A549 (cell line): ENCODE measurements at regions not wholly inside any gene's neighbourhood (a gene's known extent, or its start where the extent isn't known, plus 50 kb on each side); places are given as distances from the start of the nearest gene placed in this dataset.

Source experiments
- CHD4 ChIP-seq: fragments of 200-600 bp; sonication (generic); IDR thresholded peaks from 2 replicates; pipeline ENCODE4 v1.6.1; 2016; ENCODE audit warnings: antibody characterized with exemption, mild to moderate bottlenecking, borderline replicate concordance
- ESRRA ChIP-seq: fragments of 150-350 bp; IDR thresholded peaks from 2 replicates; pipeline ENCODE4 v1.6.1; 2014; ENCODE audit warnings: mild to moderate bottlenecking, low read length, borderline replicate concordance
- HDAC2 ChIP-seq: fragments of 200-600 bp; sonication (generic); IDR thresholded peaks from 2 replicates; pipeline ENCODE4 v1.6.1; 2016
- KDM1A ChIP-seq: fragments of 200-600 bp; sonication (generic); IDR thresholded peaks from 2 replicates; pipeline ENCODE4 v1.6.1; 2016; ENCODE audit warnings: low read depth, mild to moderate bottlenecking
- KDM5A ChIP-seq: fragments of 200-600 bp; sonication (generic); IDR thresholded peaks from 2 replicates; pipeline ENCODE4 v1.6.1; 2016; ENCODE audit warnings: antibody characterized with exemption, mild to moderate bottlenecking
- POLR2A ChIP-seq: IDR thresholded peaks from 2 replicates; pipeline ENCODE4 v1.6.1; 2012; ENCODE audit warnings: mild to moderate bottlenecking, low read length
- TF ChIP-seq, protein P1 (sequence below): fragments of 200-600 bp; sonication (generic); IDR thresholded peaks from 2 replicates; pipeline ENCODE4 v1.6.1; 2016; ENCODE audit warnings: antibody characterized with exemption, mild to moderate bottlenecking, moderate library complexity
- TF ChIP-seq, protein P2 (sequence below): fragments of >200 bp; sonication (Bioruptor Twin); formaldehyde crosslinking; IDR thresholded peaks from 3 replicates; pipeline ENCODE4 v1.5.1; 2016

DNA sequence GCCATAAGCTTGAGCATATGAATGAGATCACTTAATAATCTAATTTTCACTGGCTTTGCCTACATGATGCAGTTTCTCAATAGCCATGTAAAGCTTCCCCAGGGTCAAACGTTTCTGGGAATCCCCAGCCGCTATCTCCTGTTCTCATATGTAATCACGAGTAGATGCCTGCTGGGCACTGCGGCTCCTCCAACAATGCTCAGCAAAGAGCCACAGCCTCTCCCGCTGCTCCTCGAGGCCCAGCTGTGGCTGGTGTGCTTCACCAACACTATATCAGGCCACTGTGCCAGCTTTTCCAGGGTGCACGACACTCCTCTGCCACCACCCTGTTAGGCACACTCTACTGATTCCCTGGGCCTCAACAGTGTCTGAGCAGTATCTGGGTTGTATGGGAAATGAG lies 78.3 kb upstream of the RASGEF1B start:
- TF ChIP-seq, protein P1, sequence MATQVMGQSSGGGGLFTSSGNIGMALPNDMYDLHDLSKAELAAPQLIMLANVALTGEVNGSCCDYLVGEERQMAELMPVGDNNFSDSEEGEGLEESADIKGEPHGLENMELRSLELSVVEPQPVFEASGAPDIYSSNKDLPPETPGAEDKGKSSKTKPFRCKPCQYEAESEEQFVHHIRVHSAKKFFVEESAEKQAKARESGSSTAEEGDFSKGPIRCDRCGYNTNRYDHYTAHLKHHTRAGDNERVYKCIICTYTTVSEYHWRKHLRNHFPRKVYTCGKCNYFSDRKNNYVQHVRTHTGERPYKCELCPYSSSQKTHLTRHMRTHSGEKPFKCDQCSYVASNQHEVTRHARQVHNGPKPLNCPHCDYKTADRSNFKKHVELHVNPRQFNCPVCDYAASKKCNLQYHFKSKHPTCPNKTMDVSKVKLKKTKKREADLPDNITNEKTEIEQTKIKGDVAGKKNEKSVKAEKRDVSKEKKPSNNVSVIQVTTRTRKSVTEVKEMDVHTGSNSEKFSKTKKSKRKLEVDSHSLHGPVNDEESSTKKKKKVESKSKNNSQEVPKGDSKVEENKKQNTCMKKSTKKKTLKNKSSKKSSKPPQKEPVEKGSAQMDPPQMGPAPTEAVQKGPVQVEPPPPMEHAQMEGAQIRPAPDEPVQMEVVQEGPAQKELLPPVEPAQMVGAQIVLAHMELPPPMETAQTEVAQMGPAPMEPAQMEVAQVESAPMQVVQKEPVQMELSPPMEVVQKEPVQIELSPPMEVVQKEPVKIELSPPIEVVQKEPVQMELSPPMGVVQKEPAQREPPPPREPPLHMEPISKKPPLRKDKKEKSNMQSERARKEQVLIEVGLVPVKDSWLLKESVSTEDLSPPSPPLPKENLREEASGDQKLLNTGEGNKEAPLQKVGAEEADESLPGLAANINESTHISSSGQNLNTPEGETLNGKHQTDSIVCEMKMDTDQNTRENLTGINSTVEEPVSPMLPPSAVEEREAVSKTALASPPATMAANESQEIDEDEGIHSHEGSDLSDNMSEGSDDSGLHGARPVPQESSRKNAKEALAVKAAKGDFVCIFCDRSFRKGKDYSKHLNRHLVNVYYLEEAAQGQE: no peak
- TF ChIP-seq, protein P2, sequence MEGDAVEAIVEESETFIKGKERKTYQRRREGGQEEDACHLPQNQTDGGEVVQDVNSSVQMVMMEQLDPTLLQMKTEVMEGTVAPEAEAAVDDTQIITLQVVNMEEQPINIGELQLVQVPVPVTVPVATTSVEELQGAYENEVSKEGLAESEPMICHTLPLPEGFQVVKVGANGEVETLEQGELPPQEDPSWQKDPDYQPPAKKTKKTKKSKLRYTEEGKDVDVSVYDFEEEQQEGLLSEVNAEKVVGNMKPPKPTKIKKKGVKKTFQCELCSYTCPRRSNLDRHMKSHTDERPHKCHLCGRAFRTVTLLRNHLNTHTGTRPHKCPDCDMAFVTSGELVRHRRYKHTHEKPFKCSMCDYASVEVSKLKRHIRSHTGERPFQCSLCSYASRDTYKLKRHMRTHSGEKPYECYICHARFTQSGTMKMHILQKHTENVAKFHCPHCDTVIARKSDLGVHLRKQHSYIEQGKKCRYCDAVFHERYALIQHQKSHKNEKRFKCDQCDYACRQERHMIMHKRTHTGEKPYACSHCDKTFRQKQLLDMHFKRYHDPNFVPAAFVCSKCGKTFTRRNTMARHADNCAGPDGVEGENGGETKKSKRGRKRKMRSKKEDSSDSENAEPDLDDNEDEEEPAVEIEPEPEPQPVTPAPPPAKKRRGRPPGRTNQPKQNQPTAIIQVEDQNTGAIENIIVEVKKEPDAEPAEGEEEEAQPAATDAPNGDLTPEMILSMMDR: no peak
- TF ChIP-seq POLR2A (no peak), CHD4 (no peak), ESRRA (no peak), KDM1A (no peak), KDM5A (no peak), HDAC2 (no peak)
